SK-N-SH treated with all-trans-retinoic acid at 6 μM for 48 hours (cell line): ENCODE measurements at regions not wholly inside any gene's neighbourhood (a gene's known extent, or its start where the extent isn't known, plus 50 kb on each side); places are given as distances from the start of the nearest gene placed in this dataset.

ENCODE experiments used
- ATAC-seq: fragments of 200-7000 bp; cut with Tn5 transposase; 3 replicates; pipeline ENCODE4 v1.9.1; 2020; ENCODE audit warnings: mild to moderate bottlenecking, moderate library complexity
- ARNTL ChIP-seq: fragments of 450-650 bp; formaldehyde crosslinking; IDR thresholded peaks from 2 replicates; pipeline ENCODE4 v1.5.0; 2020; ENCODE audit warnings: low read depth, mild to moderate bottlenecking, moderate library complexity, borderline replicate concordance
- BACH2 ChIP-seq: fragments of 250-450 bp; sonication (Bioruptor Pico); IDR thresholded peaks from 2 replicates; pipeline ENCODE4 v1.9.0; 2021; ENCODE audit warnings: mild to moderate bottlenecking, borderline replicate concordance
- CSDC2 ChIP-seq: fragments of 250-450 bp; sonication (Bioruptor Pico); IDR thresholded peaks from 2 replicates; pipeline ENCODE4 v1.5.0; 2020; ENCODE audit warnings: mild to moderate bottlenecking, moderate library complexity
- ESRRG ChIP-seq: fragments of 250-450 bp; sonication (Bioruptor Pico); IDR thresholded peaks from 2 replicates; pipeline ENCODE4 v1.6.1; 2021; ENCODE audit warnings: mild to moderate bottlenecking
- GLIS3 ChIP-seq: fragments of 250-450 bp; sonication (Bioruptor Pico); IDR thresholded peaks from 2 replicates; pipeline ENCODE4 v1.5.0; 2020; ENCODE audit warnings: mild to moderate bottlenecking, moderate library complexity
- ISL1 ChIP-seq: fragments of 250-450 bp; sonication (Bioruptor Pico); IDR thresholded peaks from 2 replicates; pipeline ENCODE4 v2.1.2; 2022; ENCODE audit warnings: mild to moderate bottlenecking, moderate library complexity
- OSR1 ChIP-seq: fragments of 250-450 bp; sonication (Bioruptor Pico); IDR thresholded peaks from 2 replicates; pipeline ENCODE4 v1.8.0; 2022; ENCODE audit warnings: moderate library complexity, mild to moderate bottlenecking, inconsistent platforms
- PPARA ChIP-seq: fragments of 250-450 bp; sonication (Bioruptor Pico); IDR thresholded peaks from 2 replicates; pipeline ENCODE4 v1.5.0; 2020; ENCODE audit warnings: mild to moderate bottlenecking, borderline replicate concordance
- RARB ChIP-seq: fragments of 250-450 bp; sonication (Bioruptor Pico); IDR thresholded peaks from 2 replicates; pipeline ENCODE4 v1.8.0; 2021; ENCODE audit warnings: mild to moderate bottlenecking, moderate library complexity
- SNAI2 ChIP-seq: fragments of 250-450 bp; sonication (Bioruptor Pico); IDR thresholded peaks from 2 replicates; pipeline ENCODE4 v1.5.0; 2020; ENCODE audit warnings: mild to moderate bottlenecking, moderate library complexity
- TCF4 ChIP-seq: fragments of 250-450 bp; sonication (Bioruptor Pico); IDR thresholded peaks from 2 replicates; pipeline ENCODE4 v1.8.0; 2021; ENCODE audit warnings: mild to moderate bottlenecking, moderate library complexity, borderline replicate concordance
- ZC3H10 ChIP-seq: fragments of 250-450 bp; sonication (Bioruptor Pico); IDR thresholded peaks from 2 replicates; pipeline ENCODE4 v1.5.1; 2021; ENCODE audit warnings: mild to moderate bottlenecking, moderate library complexity
- ZFP3 ChIP-seq: fragments of 250-450 bp; sonication (Bioruptor Pico); IDR thresholded peaks from 2 replicates; pipeline ENCODE4 v1.5.0; 2020; ENCODE audit warnings: mild to moderate bottlenecking, moderate library complexity
- ZFP30 ChIP-seq: fragments of 450-650 bp; formaldehyde crosslinking; IDR thresholded peaks from 2 replicates; pipeline ENCODE4 v1.5.0; 2022; ENCODE audit warnings: mild to moderate bottlenecking, moderate library complexity
- ZNF565 ChIP-seq: fragments of 450-650 bp; formaldehyde crosslinking; conservative IDR thresholded peaks from 2 replicates; pipeline ENCODE4 v1.5.0; 2020; ENCODE audit warnings: low read depth, mild to moderate bottlenecking, moderate library complexity
- ZNF70 ChIP-seq: fragments of 450-650 bp; formaldehyde crosslinking; IDR thresholded peaks from 2 replicates; pipeline ENCODE4 v1.5.0; 2020; ENCODE audit warnings: mild to moderate bottlenecking, moderate library complexity
- ZNF8 ChIP-seq: fragments of 450-650 bp; formaldehyde crosslinking; IDR thresholded peaks from 2 replicates; pipeline ENCODE4 v1.5.0; 2020; ENCODE audit warnings: mild to moderate bottlenecking, moderate library complexity
- TF ChIP-seq, protein P1 (sequence below): fragments of 250-450 bp; sonication (Bioruptor Pico); IDR thresholded peaks from 2 replicates; pipeline ENCODE4 v1.5.1; 2021; ENCODE audit warnings: mild to moderate bottlenecking, moderate library complexity
- TF ChIP-seq, protein P2 (sequence below): fragments of 250-450 bp; sonication (Bioruptor Pico); IDR thresholded peaks from 2 replicates; pipeline ENCODE4 v1.5.0; 2020; ENCODE audit warnings: mild to moderate bottlenecking, moderate library complexity
- TF ChIP-seq, protein P3 (sequence below): fragments of 250-450 bp; sonication (Bioruptor Pico); IDR thresholded peaks from 2 replicates; pipeline ENCODE4 v1.5.1; 2020; ENCODE audit warnings: low read depth, mild to moderate bottlenecking, moderate library complexity
- TF ChIP-seq, protein P4 (sequence below): fragments of 250-450 bp; sonication (Bioruptor Pico); IDR thresholded peaks from 2 replicates; pipeline ENCODE4 v1.8.0; 2021; ENCODE audit warnings: low read depth, mild to moderate bottlenecking, moderate library complexity, borderline replicate concordance
- TF ChIP-seq, protein P5 (sequence below): fragments of 250-450 bp; sonication (Bioruptor Pico); IDR thresholded peaks from 2 replicates; pipeline ENCODE4 v1.8.0; 2020; ENCODE audit warnings: mild to moderate bottlenecking, moderate library complexity, borderline replicate concordance

DNA sequence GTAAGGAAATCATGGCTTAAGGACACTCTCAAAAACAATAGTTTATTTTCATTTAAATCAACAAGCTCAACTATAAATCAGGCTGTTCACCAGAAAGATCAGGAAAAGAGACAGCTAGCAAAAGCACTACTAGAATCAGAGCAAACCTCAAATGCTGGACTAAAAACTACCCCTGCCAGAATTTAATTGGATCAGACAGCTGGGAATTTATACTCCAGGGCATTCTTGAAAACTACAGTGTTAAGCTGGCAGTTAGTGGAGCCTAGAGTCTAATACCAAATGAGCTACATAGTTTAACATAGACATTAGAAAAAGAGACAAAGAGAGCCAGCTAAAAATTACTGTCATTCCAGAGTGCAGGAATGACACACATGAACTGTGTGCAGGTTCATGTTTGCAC is 1016.4 kb upstream of the CRIM1 start (continued):
- TF ChIP-seq, protein P1, sequence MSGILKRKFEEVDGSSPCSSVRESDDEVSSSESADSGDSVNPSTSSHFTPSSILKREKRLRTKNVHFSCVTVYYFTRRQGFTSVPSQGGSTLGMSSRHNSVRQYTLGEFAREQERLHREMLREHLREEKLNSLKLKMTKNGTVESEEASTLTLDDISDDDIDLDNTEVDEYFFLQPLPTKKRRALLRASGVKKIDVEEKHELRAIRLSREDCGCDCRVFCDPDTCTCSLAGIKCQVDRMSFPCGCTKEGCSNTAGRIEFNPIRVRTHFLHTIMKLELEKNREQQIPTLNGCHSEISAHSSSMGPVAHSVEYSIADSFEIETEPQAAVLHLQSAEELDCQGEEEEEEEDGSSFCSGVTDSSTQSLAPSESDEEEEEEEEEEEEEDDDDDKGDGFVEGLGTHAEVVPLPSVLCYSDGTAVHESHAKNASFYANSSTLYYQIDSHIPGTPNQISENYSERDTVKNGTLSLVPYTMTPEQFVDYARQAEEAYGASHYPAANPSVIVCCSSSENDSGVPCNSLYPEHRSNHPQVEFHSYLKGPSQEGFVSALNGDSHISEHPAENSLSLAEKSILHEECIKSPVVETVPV (CRISPR knock-in tag): no peak
- TF ChIP-seq TCF4 (CRISPR knock-in tag) (no peak), PPARA (CRISPR knock-in tag) (no peak), RARB (CRISPR knock-in tag) (no peak)
- TF ChIP-seq, all 23 proteins: peak for 0

DNA sequence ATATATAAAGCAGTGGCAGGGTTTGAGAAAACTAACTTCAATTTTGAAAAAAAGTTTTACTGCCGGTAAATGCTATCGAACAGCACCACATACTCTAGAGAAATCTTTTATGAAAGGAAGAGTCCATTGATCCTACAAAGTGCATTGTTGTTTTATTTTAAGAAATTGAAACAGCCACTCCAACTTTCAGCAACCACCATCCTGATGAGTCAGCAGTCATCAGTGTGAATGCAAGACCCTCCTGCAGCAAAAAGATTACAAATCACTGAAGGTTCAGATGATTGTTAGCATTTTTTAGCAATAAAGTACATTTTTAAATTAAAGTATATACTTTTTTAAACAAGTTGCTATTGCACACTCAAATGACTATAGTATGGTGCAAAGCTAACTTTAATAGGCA is 1017.7 kb upstream of the CRIM1 start:
- ATAC-seq: no peak
- TF ChIP-seq CSDC2: no peak
- no peak for TF ChIP-seq RARB (CRISPR knock-in tag)
- TF ChIP-seq, protein P2, sequence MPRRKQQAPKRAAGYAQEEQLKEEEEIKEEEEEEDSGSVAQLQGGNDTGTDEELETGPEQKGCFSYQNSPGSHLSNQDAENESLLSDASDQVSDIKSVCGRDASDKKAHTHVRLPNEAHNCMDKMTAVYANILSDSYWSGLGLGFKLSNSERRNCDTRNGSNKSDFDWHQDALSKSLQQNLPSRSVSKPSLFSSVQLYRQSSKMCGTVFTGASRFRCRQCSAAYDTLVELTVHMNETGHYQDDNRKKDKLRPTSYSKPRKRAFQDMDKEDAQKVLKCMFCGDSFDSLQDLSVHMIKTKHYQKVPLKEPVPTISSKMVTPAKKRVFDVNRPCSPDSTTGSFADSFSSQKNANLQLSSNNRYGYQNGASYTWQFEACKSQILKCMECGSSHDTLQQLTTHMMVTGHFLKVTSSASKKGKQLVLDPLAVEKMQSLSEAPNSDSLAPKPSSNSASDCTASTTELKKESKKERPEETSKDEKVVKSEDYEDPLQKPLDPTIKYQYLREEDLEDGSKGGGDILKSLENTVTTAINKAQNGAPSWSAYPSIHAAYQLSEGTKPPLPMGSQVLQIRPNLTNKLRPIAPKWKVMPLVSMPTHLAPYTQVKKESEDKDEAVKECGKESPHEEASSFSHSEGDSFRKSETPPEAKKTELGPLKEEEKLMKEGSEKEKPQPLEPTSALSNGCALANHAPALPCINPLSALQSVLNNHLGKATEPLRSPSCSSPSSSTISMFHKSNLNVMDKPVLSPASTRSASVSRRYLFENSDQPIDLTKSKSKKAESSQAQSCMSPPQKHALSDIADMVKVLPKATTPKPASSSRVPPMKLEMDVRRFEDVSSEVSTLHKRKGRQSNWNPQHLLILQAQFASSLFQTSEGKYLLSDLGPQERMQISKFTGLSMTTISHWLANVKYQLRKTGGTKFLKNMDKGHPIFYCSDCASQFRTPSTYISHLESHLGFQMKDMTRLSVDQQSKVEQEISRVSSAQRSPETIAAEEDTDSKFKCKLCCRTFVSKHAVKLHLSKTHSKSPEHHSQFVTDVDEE: no peak
- no peak for TF ChIP-seq ESRRG (CRISPR knock-in tag)
- TF ChIP-seq ZNF70 (CRISPR knock-in tag): no peak
- TF ChIP-seq GLIS3 (CRISPR knock-in tag): no peak
- no peak for TF ChIP-seq ZFP3 (CRISPR knock-in tag)
- TF ChIP-seq, protein P3, sequence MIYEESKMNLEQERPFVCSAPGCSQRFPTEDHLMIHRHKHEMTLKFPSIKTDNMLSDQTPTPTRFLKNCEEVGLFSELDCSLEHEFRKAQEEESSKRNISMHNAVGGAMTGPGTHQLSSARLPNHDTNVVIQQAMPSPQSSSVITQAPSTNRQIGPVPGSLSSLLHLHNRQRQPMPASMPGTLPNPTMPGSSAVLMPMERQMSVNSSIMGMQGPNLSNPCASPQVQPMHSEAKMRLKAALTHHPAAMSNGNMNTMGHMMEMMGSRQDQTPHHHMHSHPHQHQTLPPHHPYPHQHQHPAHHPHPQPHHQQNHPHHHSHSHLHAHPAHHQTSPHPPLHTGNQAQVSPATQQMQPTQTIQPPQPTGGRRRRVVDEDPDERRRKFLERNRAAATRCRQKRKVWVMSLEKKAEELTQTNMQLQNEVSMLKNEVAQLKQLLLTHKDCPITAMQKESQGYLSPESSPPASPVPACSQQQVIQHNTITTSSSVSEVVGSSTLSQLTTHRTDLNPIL (CRISPR knock-in tag): no peak
- no peak for TF ChIP-seq SNAI2 (CRISPR knock-in tag)
- TF ChIP-seq ZFP30 (CRISPR knock-in tag): no peak
- TF ChIP-seq TCF4 (CRISPR knock-in tag): no peak
- no peak for TF ChIP-seq ZC3H10 (CRISPR knock-in tag)
- no peak for TF ChIP-seq BACH2

DNA sequence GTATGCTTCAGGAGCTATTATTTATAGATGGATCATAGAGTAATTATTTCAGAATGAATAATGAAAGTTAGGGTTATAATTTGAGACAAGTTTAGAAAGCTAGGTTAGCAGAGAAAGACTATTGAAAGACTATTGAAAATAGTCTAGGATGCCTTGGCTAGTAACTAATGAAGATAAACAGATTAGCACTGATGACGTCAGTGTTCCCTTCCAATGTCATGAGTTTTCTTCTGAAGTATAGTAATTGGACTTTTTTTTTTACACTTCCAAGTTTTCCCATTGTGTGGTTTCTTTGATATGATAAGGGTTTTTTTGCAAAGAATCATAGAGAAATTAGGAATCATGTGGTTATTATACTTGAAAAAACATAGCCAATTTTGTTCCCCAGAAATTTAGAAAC is 1041.5 kb upstream of the CRIM1 start:
- ATAC-seq: no peak
- no peak for TF ChIP-seq ARNTL (CRISPR knock-in tag)
- TF ChIP-seq, protein P3 (CRISPR knock-in tag): no peak
- TF ChIP-seq, protein P1 (CRISPR knock-in tag): no peak
- TF ChIP-seq PPARA (CRISPR knock-in tag): no peak
- TF ChIP-seq ZFP3 (CRISPR knock-in tag): no peak
- TF ChIP-seq, protein P4, sequence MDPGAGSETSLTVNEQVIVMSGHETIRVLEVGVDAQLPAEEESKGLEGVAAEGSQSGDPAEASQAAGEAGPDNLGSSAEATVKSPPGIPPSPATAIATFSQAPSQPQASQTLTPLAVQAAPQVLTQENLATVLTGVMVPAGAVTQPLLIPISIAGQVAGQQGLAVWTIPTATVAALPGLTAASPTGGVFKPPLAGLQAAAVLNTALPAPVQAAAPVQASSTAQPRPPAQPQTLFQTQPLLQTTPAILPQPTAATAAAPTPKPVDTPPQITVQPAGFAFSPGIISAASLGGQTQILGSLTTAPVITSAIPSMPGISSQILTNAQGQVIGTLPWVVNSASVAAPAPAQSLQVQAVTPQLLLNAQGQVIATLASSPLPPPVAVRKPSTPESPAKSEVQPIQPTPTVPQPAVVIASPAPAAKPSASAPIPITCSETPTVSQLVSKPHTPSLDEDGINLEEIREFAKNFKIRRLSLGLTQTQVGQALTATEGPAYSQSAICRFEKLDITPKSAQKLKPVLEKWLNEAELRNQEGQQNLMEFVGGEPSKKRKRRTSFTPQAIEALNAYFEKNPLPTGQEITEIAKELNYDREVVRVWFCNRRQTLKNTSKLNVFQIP (CRISPR knock-in tag): no peak
- no peak for TF ChIP-seq TCF4 (CRISPR knock-in tag)
- TF ChIP-seq RARB (CRISPR knock-in tag): no peak
- no peak for TF ChIP-seq ISL1 (CRISPR knock-in tag)
- TF ChIP-seq ZC3H10 (CRISPR knock-in tag): no peak
- no peak for TF ChIP-seq SNAI2 (CRISPR knock-in tag)
- no peak for TF ChIP-seq ZFP30 (CRISPR knock-in tag)
- TF ChIP-seq GLIS3 (CRISPR knock-in tag): no peak
- TF ChIP-seq ZNF565 (CRISPR knock-in tag): no peak
- TF ChIP-seq OSR1: no peak
- TF ChIP-seq ESRRG (CRISPR knock-in tag): no peak
- TF ChIP-seq ZNF8 (CRISPR knock-in tag): no peak
- TF ChIP-seq, protein P5, sequence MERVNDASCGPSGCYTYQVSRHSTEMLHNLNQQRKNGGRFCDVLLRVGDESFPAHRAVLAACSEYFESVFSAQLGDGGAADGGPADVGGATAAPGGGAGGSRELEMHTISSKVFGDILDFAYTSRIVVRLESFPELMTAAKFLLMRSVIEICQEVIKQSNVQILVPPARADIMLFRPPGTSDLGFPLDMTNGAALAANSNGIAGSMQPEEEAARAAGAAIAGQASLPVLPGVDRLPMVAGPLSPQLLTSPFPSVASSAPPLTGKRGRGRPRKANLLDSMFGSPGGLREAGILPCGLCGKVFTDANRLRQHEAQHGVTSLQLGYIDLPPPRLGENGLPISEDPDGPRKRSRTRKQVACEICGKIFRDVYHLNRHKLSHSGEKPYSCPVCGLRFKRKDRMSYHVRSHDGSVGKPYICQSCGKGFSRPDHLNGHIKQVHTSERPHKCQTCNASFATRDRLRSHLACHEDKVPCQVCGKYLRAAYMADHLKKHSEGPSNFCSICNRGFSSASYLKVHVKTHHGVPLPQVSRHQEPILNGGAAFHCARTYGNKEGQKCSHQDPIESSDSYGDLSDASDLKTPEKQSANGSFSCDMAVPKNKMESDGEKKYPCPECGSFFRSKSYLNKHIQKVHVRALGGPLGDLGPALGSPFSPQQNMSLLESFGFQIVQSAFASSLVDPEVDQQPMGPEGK: no peak
